ENCODE measurements at regions not wholly inside any gene's neighbourhood (a gene's known extent, or its start where the extent isn't known, plus 50 kb on each side); places are given as distances from the start of the nearest gene placed in this dataset.
"Not testable (repeated sequence)": the region's sequence is repeated elsewhere in the genome, so short reads cannot be mapped to it uniquely, and the experiment has no call there.

GRCh38 chr9:29245351-29245750 is 1672.1 kb upstream of the C9orf72 start:
- no peak overlapping the region for H3K27ac ChIP-seq (ENCODE audit: low read depth, low read length)
- H3K79me1 ChIP-seq (ENCODE audit: low read length): no peaks in the 10 kb centered on the region
- H4K91ac ChIP-seq (ENCODE audit: low read depth, low read length): no peak overlapping the region
- H3K4me1 ChIP-seq (ENCODE audit: control insufficient read depth in 1 of 2, insufficient read depth in 2 of 2, low read length in 2 of 2): no peaks in the 10 kb centered on the region
- no peaks in the 10 kb centered on the region for H3K27me3 ChIP-seq (ENCODE audit: insufficient read depth, low read length)
- no peak overlapping the region for H2AK5ac ChIP-seq (ENCODE audit: low read length)
- no peak overlapping the region for H2BK120ac ChIP-seq (ENCODE audit: insufficient read depth, low read length, poor library complexity)
- H3K14ac ChIP-seq (ENCODE audit: low read length): no peak overlapping the region
- DNase-seq: no peak
- no peak overlapping the region for H3K23ac ChIP-seq (ENCODE audit: low read length)
- no peak overlapping the region for H2BK12ac ChIP-seq (ENCODE audit: low read length)
- no peak overlapping the region for H3K9ac ChIP-seq (ENCODE audit: low read length)
- no peak overlapping the region for H3K4me3 ChIP-seq (ENCODE audit: low read depth, low read length)
- no peak overlapping the region for H4K12ac ChIP-seq (ENCODE audit: low read depth, low read length)
- no peaks in the 10 kb centered on the region for H3K9me3 ChIP-seq (ENCODE audit: insufficient read depth, low read depth, low read length)
- no peak overlapping the region for H2AFZ ChIP-seq (ENCODE audit: insufficient read depth, low read length, poor library complexity)
- H3K36me3 ChIP-seq (ENCODE audit: control insufficient read depth in 1 of 2, insufficient read depth in 2 of 2, low read length in 2 of 2): no peaks in the 10 kb centered on the region
- H3K79me2 ChIP-seq (ENCODE audit: control insufficient read depth, insufficient read depth, low read length, poor library complexity): no peaks in the 10 kb centered on the region
- no peak overlapping the region for H3K4ac ChIP-seq (ENCODE audit: low read depth, low read length)
- H4K8ac ChIP-seq (ENCODE audit: low read depth, low read length): no peak overlapping the region
- no CpG with 5 or more reads among the region's 4 CpGs for WGBS (ENCODE audit: extremely low coverage, insufficient coverage, insufficient read length)
- H2BK5ac ChIP-seq (ENCODE audit: low read depth, low read length, poor library complexity): no peak overlapping the region
- no peak overlapping the region for H3K18ac ChIP-seq (ENCODE audit: low read length)
- H3K4me2 ChIP-seq (ENCODE audit: low read length): no peak overlapping the region

- WGBS (ENCODE audit: extremely low coverage, insufficient coverage, insufficient read length): no CpG with 5 or more reads among the region's 8 CpGs
- not testable (repeated sequence) for H3K27me3 ChIP-seq (ENCODE audit: insufficient read depth, low read length); H2BK12ac ChIP-seq (ENCODE audit: low read length); H3K79me2 ChIP-seq (ENCODE audit: control insufficient read depth, insufficient read depth, low read length, poor library complexity); H3K23ac ChIP-seq (ENCODE audit: low read length); H2AFZ ChIP-seq (ENCODE audit: insufficient read depth, low read length, poor library complexity); H2AK5ac ChIP-seq (ENCODE audit: low read length); H3K4me3 ChIP-seq (ENCODE audit: low read depth, low read length); H2BK120ac ChIP-seq (ENCODE audit: insufficient read depth, low read length, poor library complexity); H2BK5ac ChIP-seq (ENCODE audit: low read depth, low read length, poor library complexity); H3K18ac ChIP-seq (ENCODE audit: low read length); H4K8ac ChIP-seq (ENCODE audit: low read depth, low read length); DNase-seq; H3K79me1 ChIP-seq (ENCODE audit: low read length); H4K91ac ChIP-seq (ENCODE audit: low read depth, low read length); H3K4me1 ChIP-seq (ENCODE audit: control insufficient read depth in 1 of 2, insufficient read depth in 2 of 2, low read length in 2 of 2); H3K9ac ChIP-seq (ENCODE audit: low read length); H3K36me3 ChIP-seq (ENCODE audit: control insufficient read depth in 1 of 2, insufficient read depth in 2 of 2, low read length in 2 of 2); H3K4me2 ChIP-seq (ENCODE audit: low read length); H3K9me3 ChIP-seq (ENCODE audit: insufficient read depth, low read depth, low read length); H3K4ac ChIP-seq (ENCODE audit: low read depth, low read length); H3K14ac ChIP-seq (ENCODE audit: low read length); H3K27ac ChIP-seq (ENCODE audit: low read depth, low read length); H4K12ac ChIP-seq (ENCODE audit: low read depth, low read length)
Observed at GRCh38 chr9:29270400-29270799, 1697.1 kb upstream of the C9orf72 start.

- H3K4me3 ChIP-seq (ENCODE audit: low read depth, low read length): no peak overlapping the region
- H3K14ac ChIP-seq (ENCODE audit: low read length): no peak overlapping the region
- no peak overlapping the region for H3K4ac ChIP-seq (ENCODE audit: low read depth, low read length)
- H3K27me3 ChIP-seq (ENCODE audit: insufficient read depth, low read length): no peaks in the 10 kb centered on the region
- no peak overlapping the region for H4K91ac ChIP-seq (ENCODE audit: low read depth, low read length)
- H3K79me1 ChIP-seq (ENCODE audit: low read length): no peaks in the 10 kb centered on the region
- H4K12ac ChIP-seq (ENCODE audit: low read depth, low read length): no peak overlapping the region
- no peak overlapping the region for H2BK5ac ChIP-seq (ENCODE audit: low read depth, low read length, poor library complexity)
- no peak for DNase-seq
- H3K36me3 ChIP-seq (ENCODE audit: control insufficient read depth in 1 of 2, insufficient read depth in 2 of 2, low read length in 2 of 2): no peaks in the 10 kb centered on the region
- H3K27ac ChIP-seq (ENCODE audit: low read depth, low read length): no peak overlapping the region
- no peak overlapping the region for H3K9ac ChIP-seq (ENCODE audit: low read length)
- no peaks in the 10 kb centered on the region for H3K4me1 ChIP-seq (ENCODE audit: control insufficient read depth in 1 of 2, insufficient read depth in 2 of 2, low read length in 2 of 2)
- H4K8ac ChIP-seq (ENCODE audit: low read depth, low read length): no peak overlapping the region
- no peak overlapping the region for H3K18ac ChIP-seq (ENCODE audit: low read length)
- no peak overlapping the region for H2AFZ ChIP-seq (ENCODE audit: insufficient read depth, low read length, poor library complexity)
- no CpG with 5 or more reads among the region's 2 CpGs for WGBS (ENCODE audit: extremely low coverage, insufficient coverage, insufficient read length)
- H2BK12ac ChIP-seq (ENCODE audit: low read length): no peak overlapping the region
- no peak overlapping the region for H2BK120ac ChIP-seq (ENCODE audit: insufficient read depth, low read length, poor library complexity)
- H3K79me2 ChIP-seq (ENCODE audit: control insufficient read depth, insufficient read depth, low read length, poor library complexity): no peaks in the 10 kb centered on the region
- no peaks in the 10 kb centered on the region for H3K9me3 ChIP-seq (ENCODE audit: insufficient read depth, low read depth, low read length)
- no peak overlapping the region for H3K4me2 ChIP-seq (ENCODE audit: low read length)
- H3K23ac ChIP-seq (ENCODE audit: low read length): no peak overlapping the region
- H2AK5ac ChIP-seq (ENCODE audit: low read length): no peak overlapping the region
Observed at GRCh38 chr9:29282121-29282520, 1708.8 kb upstream of the C9orf72 start.

GRCh38 chr9:29285818-29286217 is 1712.5 kb upstream of the C9orf72 start:
- Histone ChIP-seq H3K9me3 (ENCODE audit: insufficient read depth, low read depth, low read length) (no peaks in the 10 kb centered on the region), H3K36me3 (ENCODE audit: control insufficient read depth in 1 of 2, insufficient read depth in 2 of 2, low read length in 2 of 2) (no peaks in the 10 kb centered on the region), H3K4me2 (ENCODE audit: low read length) (no peak overlapping the region), H2AK5ac (ENCODE audit: low read length) (no peak overlapping the region), H3K4me1 (ENCODE audit: control insufficient read depth in 1 of 2, insufficient read depth in 2 of 2, low read length in 2 of 2) (no peaks in the 10 kb centered on the region), H3K27ac (ENCODE audit: low read depth, low read length) (no peak overlapping the region), H3K4ac (ENCODE audit: low read depth, low read length) (no peak overlapping the region), H3K79me1 (ENCODE audit: low read length) (no peaks in the 10 kb centered on the region), H3K14ac (ENCODE audit: low read length) (no peak overlapping the region), H2BK120ac (ENCODE audit: insufficient read depth, low read length, poor library complexity) (no peak overlapping the region), H3K18ac (ENCODE audit: low read length) (no peak overlapping the region), H3K23ac (ENCODE audit: low read length) (no peak overlapping the region), H3K27me3 (ENCODE audit: insufficient read depth, low read length) (no peaks in the 10 kb centered on the region), H2AFZ (ENCODE audit: insufficient read depth, low read length, poor library complexity) (no peak overlapping the region), H3K79me2 (ENCODE audit: control insufficient read depth, insufficient read depth, low read length, poor library complexity) (no peaks in the 10 kb centered on the region), H4K12ac (ENCODE audit: low read depth, low read length) (no peak overlapping the region), H3K9ac (ENCODE audit: low read length) (no peak overlapping the region), H4K91ac (ENCODE audit: low read depth, low read length) (no peak overlapping the region), H2BK5ac (ENCODE audit: low read depth, low read length, poor library complexity) (no peak overlapping the region), H2BK12ac (ENCODE audit: low read length) (no peak overlapping the region), H3K4me3 (ENCODE audit: low read depth, low read length) (no peak overlapping the region), H4K8ac (ENCODE audit: low read depth, low read length) (no peak overlapping the region)
- DNase-seq: no peak
- no CpG with 5 or more reads among the region's 3 CpGs for WGBS (ENCODE audit: extremely low coverage, insufficient coverage, insufficient read length)
